IMR-90 (cell line): ENCODE measurements at regions not wholly inside any gene's neighbourhood (a gene's known extent, or its start where the extent isn't known, plus 50 kb on each side); places are given as distances from the start of the nearest gene placed in this dataset.

Source experiments
- CEBPB ChIP-seq: IDR thresholded peaks from 2 replicates; pipeline ENCODE4 v1.6.1; 2012; ENCODE audit warnings: low read depth, low read length, improper control_type of control experiment
- CTCF ChIP-seq: conservative IDR thresholded peaks from 2 replicates; pipeline ENCODE4 v1.5.1; 2012; ENCODE audit warnings: mild to moderate bottlenecking, low read depth, low read length, improper control_type of control experiment
- ELK1 ChIP-seq: fragments of 150-350 bp; IDR thresholded peaks from 2 replicates; pipeline ENCODE4 v1.6.1; 2016; ENCODE audit warnings: low read depth, mild to moderate bottlenecking, low read length, moderate library complexity, borderline replicate concordance
- FOS ChIP-seq: fragments of 150-350 bp; IDR thresholded peaks from 2 replicates; pipeline ENCODE4 v1.6.1; 2016; ENCODE audit warnings: low read depth, low read length
- MAFK ChIP-seq: IDR thresholded peaks from 2 replicates; pipeline ENCODE4 v1.6.1; 2012; ENCODE audit warnings: low read depth, low read length, improper control_type of control experiment
- MXI1 ChIP-seq: IDR thresholded peaks from 2 replicates; pipeline ENCODE4 v1.6.1; 2012; ENCODE audit warnings: low read depth, mild to moderate bottlenecking, low read length, moderate library complexity, borderline replicate concordance
- NFE2L2 ChIP-seq: fragments of 150-350 bp; IDR thresholded peaks from 2 replicates; pipeline ENCODE4 v1.6.1; 2016; ENCODE audit warnings: low read depth, mild to moderate bottlenecking, low read length
- POLR2A ChIP-seq: IDR thresholded peaks from 2 replicates; pipeline ENCODE4 v1.6.1; 2012; ENCODE audit warnings: mild to moderate bottlenecking, low read depth, low read length
- RAD21 ChIP-seq: IDR thresholded peaks from 2 replicates; pipeline ENCODE4 v1.6.1; 2012; ENCODE audit warnings: low read length, improper control_type of control experiment
- RCOR1 ChIP-seq: IDR thresholded peaks from 2 replicates; pipeline ENCODE4 v1.6.1; 2012; ENCODE audit warnings: mild to moderate bottlenecking, low read length, improper control_type of control experiment; ENCODE audit not compliant: insufficient replicate concordance
- RFX5 ChIP-seq: IDR thresholded peaks from 2 replicates; pipeline ENCODE4 v1.8.0; 2012; ENCODE audit warnings: low read depth, mild to moderate bottlenecking, low read length, moderate library complexity
- SMC3 ChIP-seq: fragments of 150-350 bp; IDR thresholded peaks from 2 replicates; pipeline ENCODE4 v1.6.1; 2016; ENCODE audit warnings: low read depth, mild to moderate bottlenecking, antibody characterized with exemption, low read length, moderate library complexity
- TF ChIP-seq, protein P1 (sequence below): fragments of 150-350 bp; IDR thresholded peaks from 2 replicates; pipeline ENCODE4 v1.6.1; 2017; ENCODE audit warnings: mild to moderate bottlenecking, antibody characterized with exemption, low read length, low read depth

DNA sequence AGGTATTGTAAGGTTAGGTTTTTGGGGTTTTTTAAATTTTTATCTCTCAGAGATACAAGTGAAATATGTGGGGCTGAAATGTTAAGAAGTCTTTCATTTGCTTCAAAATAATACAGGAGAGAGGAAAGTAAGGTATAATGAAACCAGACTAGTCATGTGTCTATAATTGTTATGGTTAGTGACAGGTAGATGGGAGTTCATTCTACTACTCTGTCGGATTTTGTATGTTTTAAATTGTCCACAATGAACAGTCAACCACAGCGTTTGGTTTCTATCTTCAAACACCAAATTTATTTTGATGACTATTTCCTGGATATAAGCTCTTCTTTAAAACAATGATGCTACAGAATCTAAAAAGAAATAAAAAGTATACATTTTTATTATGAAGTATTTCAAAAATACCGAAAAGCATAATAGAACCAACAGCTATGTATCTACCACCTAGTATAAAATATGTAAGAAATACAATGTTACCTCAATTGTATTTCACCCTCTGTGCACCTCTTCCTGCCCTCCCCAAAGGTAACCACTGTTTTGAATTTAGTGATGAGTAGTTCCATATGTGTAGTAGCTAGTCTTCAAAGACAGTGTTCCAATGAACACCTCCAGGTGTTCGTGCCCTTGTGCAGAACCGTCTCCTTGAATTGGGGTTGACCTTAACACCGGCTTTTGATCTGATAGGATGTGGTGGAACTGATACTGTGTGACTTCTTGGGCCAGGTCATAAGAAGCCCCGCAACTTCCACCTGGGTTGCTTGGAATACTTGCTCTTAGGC, 74.8 kb upstream of the CDK1 start:
- no peak for TF ChIP-seq POLR2A
- no peak for TF ChIP-seq RCOR1
- no peak for TF ChIP-seq MXI1
- TF ChIP-seq CTCF = no peak
- no peak for TF ChIP-seq RFX5
- TF ChIP-seq ELK1 = no peak
- no peak for TF ChIP-seq SMC3
- TF ChIP-seq CEBPB = no peak
- TF ChIP-seq, protein P1, sequence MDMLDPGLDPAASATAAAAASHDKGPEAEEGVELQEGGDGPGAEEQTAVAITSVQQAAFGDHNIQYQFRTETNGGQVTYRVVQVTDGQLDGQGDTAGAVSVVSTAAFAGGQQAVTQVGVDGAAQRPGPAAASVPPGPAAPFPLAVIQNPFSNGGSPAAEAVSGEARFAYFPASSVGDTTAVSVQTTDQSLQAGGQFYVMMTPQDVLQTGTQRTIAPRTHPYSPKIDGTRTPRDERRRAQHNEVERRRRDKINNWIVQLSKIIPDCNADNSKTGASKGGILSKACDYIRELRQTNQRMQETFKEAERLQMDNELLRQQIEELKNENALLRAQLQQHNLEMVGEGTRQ = no peak
- no peak for TF ChIP-seq RAD21
- TF ChIP-seq MAFK = no peak
- no peak for TF ChIP-seq FOS
- no peak for TF ChIP-seq NFE2L2
